Fibroblast of villous mesenchyme (primary cell): ENCODE measurements at regions not wholly inside any gene's neighbourhood (a gene's known extent, or its start where the extent isn't known, plus 50 kb on each side); places are given as distances from the start of the nearest gene placed in this dataset.
A peak's percentile ranks its signal among the peaks of the same experiment; 100 is the strongest.

ENCODE experiments used
- DNase-seq: peaks from one replicate; pipeline ENCODE4 v3.0.0-alpha.2; 2010; ENCODE audit warnings: low read depth
- H3K4me3 ChIP-seq: 2 replicates; pipeline ENCODE4 v1.5.1; 2011; ENCODE audit warnings: low read depth, mild to moderate bottlenecking, low read length
- CTCF ChIP-seq: IDR thresholded peaks from 2 replicates; pipeline ENCODE4 v1.5.1; 2012; ENCODE audit warnings: low read depth, mild to moderate bottlenecking, low read length; ENCODE audit not compliant: insufficient read depth

GRCh38 chr7:41886262-41886900 lies 183.5 kb upstream of the INHBA start:
- no peak overlapping the region for H3K4me3 ChIP-seq
- TF ChIP-seq CTCF: no peak
- peak; percentile 91 for DNase-seq

- H3K4me3 ChIP-seq: no peak overlapping the region
- DNase-seq: peak; percentile 85
- TF ChIP-seq CTCF: no peak
These were observed 182.9 kb upstream of the INHBA start for GRCh38 chr7:41885748-41886147.

GRCh38 chr7:41885078-41885477 lies 182.2 kb upstream of the INHBA start:
- no peak overlapping the region for H3K4me3 ChIP-seq
- no peak for TF ChIP-seq CTCF
- DNase-seq: peak; percentile 25

GRCh38 chr7:41882745-41883420 lies 180.0 kb upstream of the INHBA start:
- TF ChIP-seq CTCF: no peak
- H3K4me3 ChIP-seq: no peak overlapping the region
- no peak for DNase-seq

- TF ChIP-seq CTCF: no peak
- DNase-seq: no peak
- H3K4me3 ChIP-seq: no peak overlapping the region
These were observed 179.4 kb upstream of the INHBA start for GRCh38 chr7:41882256-41882655.

- no peak for TF ChIP-seq CTCF
- no peak for DNase-seq
- H3K4me3 ChIP-seq: no peak overlapping the region
These were observed 178.6 kb upstream of the INHBA start for GRCh38 chr7:41881331-41882130.
